C4-2B (cell line): ENCODE measurements at regions not wholly inside any gene's neighbourhood (a gene's known extent, or its start where the extent isn't known, plus 50 kb on each side); places are given as distances from the start of the nearest gene placed in this dataset.

Experiments used
- ZFX ChIP-seq: fragments of 450-650 bp; IDR thresholded peaks from 2 replicates; pipeline ENCODE4 v1.6.1; 2017
- TF ChIP-seq, protein P1 (sequence below): fragments of 450-650 bp; conservative IDR thresholded peaks from 2 replicates; pipeline ENCODE4 v1.5.1; 2017; ENCODE audit warnings: mild to moderate bottlenecking

DNA sequence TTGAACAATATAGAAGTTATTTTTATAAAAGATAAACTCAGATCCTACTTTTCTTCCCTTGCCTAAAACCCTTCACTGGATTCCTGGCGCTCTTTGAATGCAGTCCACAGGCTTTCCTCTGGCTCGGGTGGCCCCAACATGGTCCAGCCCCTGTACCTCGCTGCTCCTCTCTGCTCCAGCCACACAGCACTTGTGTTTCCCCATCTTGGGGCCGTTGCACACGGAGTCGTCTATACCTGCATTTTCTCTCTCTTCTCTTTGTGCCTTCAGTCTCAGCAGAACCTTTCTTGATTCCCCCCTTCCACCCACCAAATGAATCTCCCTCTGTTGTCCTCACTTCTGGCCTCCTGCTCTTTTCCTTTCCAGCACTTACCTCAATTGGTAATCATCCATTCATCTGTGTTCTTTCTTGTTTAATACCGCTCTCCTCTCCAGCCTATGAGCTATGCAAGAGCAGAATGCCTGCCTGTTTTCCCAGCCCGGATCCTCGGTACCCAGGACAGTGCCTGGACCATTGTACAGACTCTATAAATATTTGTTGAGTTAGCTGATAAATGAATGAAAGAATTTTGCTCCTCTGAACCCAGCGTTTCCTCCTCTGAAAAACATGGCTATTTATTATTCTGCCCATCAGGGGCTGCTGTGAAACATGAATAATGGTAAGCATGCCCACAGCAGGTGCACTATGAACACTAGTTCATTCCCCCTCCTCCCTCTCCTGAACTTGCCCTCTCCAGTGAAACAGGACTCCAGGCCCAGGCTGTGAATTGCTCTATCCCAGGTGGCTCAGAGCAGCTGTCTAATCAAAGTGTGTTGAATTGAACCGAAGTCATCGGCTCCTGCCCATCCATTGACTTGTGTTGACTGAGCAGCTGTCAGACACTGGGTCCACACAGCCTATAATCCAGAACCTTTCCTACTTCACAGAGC, 266.9 kb downstream of the PTPRU start:
- TF ChIP-seq, protein P1, sequence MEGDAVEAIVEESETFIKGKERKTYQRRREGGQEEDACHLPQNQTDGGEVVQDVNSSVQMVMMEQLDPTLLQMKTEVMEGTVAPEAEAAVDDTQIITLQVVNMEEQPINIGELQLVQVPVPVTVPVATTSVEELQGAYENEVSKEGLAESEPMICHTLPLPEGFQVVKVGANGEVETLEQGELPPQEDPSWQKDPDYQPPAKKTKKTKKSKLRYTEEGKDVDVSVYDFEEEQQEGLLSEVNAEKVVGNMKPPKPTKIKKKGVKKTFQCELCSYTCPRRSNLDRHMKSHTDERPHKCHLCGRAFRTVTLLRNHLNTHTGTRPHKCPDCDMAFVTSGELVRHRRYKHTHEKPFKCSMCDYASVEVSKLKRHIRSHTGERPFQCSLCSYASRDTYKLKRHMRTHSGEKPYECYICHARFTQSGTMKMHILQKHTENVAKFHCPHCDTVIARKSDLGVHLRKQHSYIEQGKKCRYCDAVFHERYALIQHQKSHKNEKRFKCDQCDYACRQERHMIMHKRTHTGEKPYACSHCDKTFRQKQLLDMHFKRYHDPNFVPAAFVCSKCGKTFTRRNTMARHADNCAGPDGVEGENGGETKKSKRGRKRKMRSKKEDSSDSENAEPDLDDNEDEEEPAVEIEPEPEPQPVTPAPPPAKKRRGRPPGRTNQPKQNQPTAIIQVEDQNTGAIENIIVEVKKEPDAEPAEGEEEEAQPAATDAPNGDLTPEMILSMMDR: no peak
- TF ChIP-seq ZFX: no peak
